Parathyroid adenoma (tissue), 2 donors: ENCODE measurements at regions not wholly inside any gene's neighbourhood (a gene's known extent, or its start where the extent isn't known, plus 50 kb on each side); places are given as distances from the start of the nearest gene placed in this dataset.

Source experiments
- H2AFZ ChIP-seq: fragments of 300-600 bp; sonication (generic); one replicate; pipeline ENCODE4 v1.7.0; 2017; ENCODE audit warnings: antibody characterized with exemption, mild to moderate bottlenecking
- H3K27ac ChIP-seq: fragments of 300-600 bp; sonication (generic); one replicate; pipeline ENCODE4 v1.7.0; 2017
- H3K27me3 ChIP-seq: fragments of 300-600 bp; sonication (generic); one replicate; pipeline ENCODE4 v1.7.0; 2017; ENCODE audit warnings: low read length; ENCODE audit not compliant: control insufficient read depth, insufficient read depth
- H3K36me3 ChIP-seq: fragments of 300-600 bp; sonication (generic); one replicate; pipeline ENCODE4 v1.7.0; 2017; ENCODE audit warnings: low read length; ENCODE audit not compliant: control insufficient read depth, insufficient read depth
- H3K4me1 ChIP-seq: fragments of 300-600 bp; sonication (generic); one replicate; pipeline ENCODE4 v1.7.0; 2017; ENCODE audit warnings: control low read depth
- H3K4me2 ChIP-seq: fragments of 300-600 bp; sonication (generic); one replicate; pipeline ENCODE4 v1.7.0; 2017; ENCODE audit warnings: low read length
- H3K4me3 ChIP-seq: fragments of 300-600 bp; sonication (generic); one replicate; pipeline ENCODE4 v1.7.0; 2017; ENCODE audit warnings: low read depth, low read length
- H3K79me2 ChIP-seq: fragments of 300-600 bp; sonication (generic); one replicate; pipeline ENCODE4 v1.7.0; 2017; ENCODE audit warnings: control low read depth
- H3K9ac ChIP-seq: fragments of 300-600 bp; sonication (generic); one replicate; pipeline ENCODE4 v1.7.0; 2017; ENCODE audit warnings: mild to moderate bottlenecking
- H3K9me3 ChIP-seq: fragments of 300-600 bp; sonication (generic); one replicate; pipeline ENCODE4 v1.7.0; 2017; ENCODE audit warnings: low read length; ENCODE audit not compliant: control insufficient read depth
- TF ChIP-seq, protein P1 (sequence below): fragments of 300-600 bp; sonication (generic); IDR thresholded peaks from one replicate; pipeline ENCODE4 v1.7.0; 2017; ENCODE audit warnings: antibody characterized with exemption, mild to moderate bottlenecking
- donor health status: primary hyperparathyroidism.

DNA sequence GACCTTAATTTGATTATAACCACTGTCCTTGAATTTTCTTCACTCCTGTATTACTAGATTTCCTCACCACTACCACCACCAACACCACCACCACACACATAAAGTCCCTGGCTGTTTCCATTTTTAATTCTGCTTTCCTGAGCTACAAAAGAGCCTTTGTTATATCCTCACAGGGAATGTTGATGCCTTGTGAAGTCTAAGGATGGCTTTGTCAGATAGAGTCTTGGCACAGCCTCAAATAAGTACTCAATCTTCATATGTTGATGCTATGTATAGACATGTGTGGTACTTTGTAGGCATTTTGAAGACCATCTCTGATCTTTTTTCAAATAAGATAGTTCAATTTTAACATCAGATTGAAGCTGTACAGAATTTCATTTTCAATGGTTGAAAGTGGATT is 1016.7 kb upstream of the LCORL start:
- TF ChIP-seq, protein P1, sequence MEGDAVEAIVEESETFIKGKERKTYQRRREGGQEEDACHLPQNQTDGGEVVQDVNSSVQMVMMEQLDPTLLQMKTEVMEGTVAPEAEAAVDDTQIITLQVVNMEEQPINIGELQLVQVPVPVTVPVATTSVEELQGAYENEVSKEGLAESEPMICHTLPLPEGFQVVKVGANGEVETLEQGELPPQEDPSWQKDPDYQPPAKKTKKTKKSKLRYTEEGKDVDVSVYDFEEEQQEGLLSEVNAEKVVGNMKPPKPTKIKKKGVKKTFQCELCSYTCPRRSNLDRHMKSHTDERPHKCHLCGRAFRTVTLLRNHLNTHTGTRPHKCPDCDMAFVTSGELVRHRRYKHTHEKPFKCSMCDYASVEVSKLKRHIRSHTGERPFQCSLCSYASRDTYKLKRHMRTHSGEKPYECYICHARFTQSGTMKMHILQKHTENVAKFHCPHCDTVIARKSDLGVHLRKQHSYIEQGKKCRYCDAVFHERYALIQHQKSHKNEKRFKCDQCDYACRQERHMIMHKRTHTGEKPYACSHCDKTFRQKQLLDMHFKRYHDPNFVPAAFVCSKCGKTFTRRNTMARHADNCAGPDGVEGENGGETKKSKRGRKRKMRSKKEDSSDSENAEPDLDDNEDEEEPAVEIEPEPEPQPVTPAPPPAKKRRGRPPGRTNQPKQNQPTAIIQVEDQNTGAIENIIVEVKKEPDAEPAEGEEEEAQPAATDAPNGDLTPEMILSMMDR, result no peak
- Histone ChIP-seq H3K27ac (no peak overlapping the region), H3K27me3 (no peaks in the 10 kb centered on the region), H3K9me3 (no peaks in the 10 kb centered on the region), H3K36me3 (no peaks in the 10 kb centered on the region), H3K79me2 (no peaks in the 10 kb centered on the region), H3K4me1 (no peaks in the 10 kb centered on the region), H2AFZ (no peak overlapping the region), H3K9ac (no peak overlapping the region), H3K4me3 (no peak overlapping the region), H3K4me2 (no peak overlapping the region)

DNA sequence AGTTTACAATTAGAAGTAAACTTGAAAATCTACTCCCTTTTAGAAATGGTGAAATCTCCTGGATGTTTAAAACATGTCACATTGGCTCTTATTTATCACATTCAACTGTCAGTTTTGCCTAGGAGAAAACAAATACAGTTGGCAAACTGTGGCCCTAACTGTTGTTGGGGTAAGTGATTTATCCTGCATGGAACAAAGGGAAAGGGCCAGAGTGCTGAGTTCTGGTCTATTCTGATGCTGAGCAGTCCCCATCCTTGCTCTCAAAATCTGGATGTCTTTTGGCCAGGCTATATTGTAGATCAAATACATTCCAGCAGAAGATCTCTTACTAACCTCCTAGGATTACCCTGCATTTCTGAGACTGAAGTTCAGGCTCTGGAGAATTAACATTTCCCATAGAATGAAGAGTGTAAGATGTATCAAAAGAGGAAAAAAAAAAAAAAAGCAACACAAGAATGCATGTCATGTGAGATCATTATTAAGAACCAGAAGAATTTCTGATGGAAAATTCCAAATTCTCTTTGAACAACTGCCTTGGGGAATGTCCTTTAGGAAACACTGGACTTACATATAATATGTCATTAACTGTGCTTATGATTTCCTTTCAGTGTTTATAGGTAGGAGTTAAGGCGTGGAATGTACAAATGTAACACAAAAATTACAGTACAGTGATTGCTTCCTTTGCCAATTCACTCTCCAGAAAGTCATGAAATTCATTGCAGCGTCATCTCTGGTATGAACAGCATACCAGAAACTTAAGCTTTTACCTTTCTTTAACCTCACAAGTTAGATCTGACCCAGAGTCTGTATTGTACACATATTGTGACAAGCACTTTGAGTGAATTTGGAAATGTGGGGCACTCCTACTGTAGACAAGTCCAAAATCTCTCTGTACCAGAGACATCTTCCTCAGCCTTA is 1012.5 kb upstream of the LCORL start:
- H3K79me2 ChIP-seq, result no peaks in the 10 kb centered on the region
- TF ChIP-seq, protein P1, result no peak
- H3K4me3 ChIP-seq, result no peak overlapping the region
- no peak overlapping the region for H3K4me2 ChIP-seq
- no peak overlapping the region for H3K9ac ChIP-seq
- no peaks in the 10 kb centered on the region for H3K4me1 ChIP-seq
- no peak overlapping the region for H2AFZ ChIP-seq
- no peak overlapping the region for H3K27ac ChIP-seq
- H3K27me3 ChIP-seq, result no peaks in the 10 kb centered on the region
- no peaks in the 10 kb centered on the region for H3K36me3 ChIP-seq
- no peaks in the 10 kb centered on the region for H3K9me3 ChIP-seq

DNA sequence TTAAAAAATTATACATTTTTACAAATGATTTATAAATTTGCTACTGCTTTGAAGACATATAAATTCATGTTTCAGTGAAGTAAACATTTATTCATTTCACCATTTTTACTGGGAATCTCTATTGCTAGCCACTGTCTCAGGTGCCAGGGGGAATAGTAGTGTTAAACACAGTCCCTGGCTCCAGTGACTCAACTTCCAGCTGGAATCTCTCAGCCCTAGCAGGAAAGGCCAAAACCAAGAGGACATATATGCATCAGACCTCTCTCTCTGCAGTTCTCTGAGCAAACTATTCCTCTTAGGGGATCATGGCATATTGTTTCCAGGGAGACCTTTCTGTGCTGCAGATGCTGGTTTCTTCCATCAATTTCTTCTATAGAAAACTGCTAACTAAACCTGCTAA is 1009.0 kb upstream of the LCORL start:
- Histone ChIP-seq H3K79me2 (no peaks in the 10 kb centered on the region), H3K27ac (no peak overlapping the region), H3K36me3 (no peaks in the 10 kb centered on the region)

DNA sequence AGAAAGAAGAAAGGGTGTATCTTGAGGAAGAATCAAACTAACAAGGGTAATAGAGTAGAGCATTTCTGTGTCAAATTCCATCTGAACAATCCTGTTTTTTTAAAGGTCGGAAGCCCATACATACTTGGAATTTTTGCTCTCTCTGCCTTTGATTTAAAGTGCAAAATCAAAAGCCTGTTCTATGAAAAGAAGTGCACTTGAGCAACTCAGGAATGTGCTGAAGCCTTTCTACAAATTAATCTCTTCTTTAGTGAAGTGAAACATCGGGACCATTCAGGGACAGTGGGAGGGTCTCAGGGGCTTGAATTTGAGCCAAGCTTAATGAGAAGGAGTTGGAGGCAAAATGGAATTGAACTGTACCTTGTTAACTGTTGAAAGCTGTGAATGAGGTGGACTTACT is 1008.5 kb upstream of the LCORL start:
- TF ChIP-seq, protein P1, result no peak
- no peaks in the 10 kb centered on the region for H3K79me2 ChIP-seq
- H2AFZ ChIP-seq, result no peak overlapping the region
- no peak overlapping the region for H3K4me3 ChIP-seq
- no peaks in the 10 kb centered on the region for H3K4me1 ChIP-seq
- no peaks in the 10 kb centered on the region for H3K9me3 ChIP-seq
- no peaks in the 10 kb centered on the region for H3K27me3 ChIP-seq
- no peak overlapping the region for H3K27ac ChIP-seq
- no peak overlapping the region for H3K9ac ChIP-seq
- H3K36me3 ChIP-seq, result no peaks in the 10 kb centered on the region
- no peak overlapping the region for H3K4me2 ChIP-seq

More for the DNA sequence above, 1009.0 kb upstream of the LCORL start:
- TF ChIP-seq, protein P1, result no peak
- no peaks in the 10 kb centered on the region for H3K27me3 ChIP-seq
- H3K9ac ChIP-seq, result no peak overlapping the region
- no peaks in the 10 kb centered on the region for H3K4me1 ChIP-seq
- no peaks in the 10 kb centered on the region for H3K9me3 ChIP-seq
- H2AFZ ChIP-seq, result no peak overlapping the region
- H3K4me3 ChIP-seq, result no peak overlapping the region
- H3K4me2 ChIP-seq, result no peak overlapping the region

DNA sequence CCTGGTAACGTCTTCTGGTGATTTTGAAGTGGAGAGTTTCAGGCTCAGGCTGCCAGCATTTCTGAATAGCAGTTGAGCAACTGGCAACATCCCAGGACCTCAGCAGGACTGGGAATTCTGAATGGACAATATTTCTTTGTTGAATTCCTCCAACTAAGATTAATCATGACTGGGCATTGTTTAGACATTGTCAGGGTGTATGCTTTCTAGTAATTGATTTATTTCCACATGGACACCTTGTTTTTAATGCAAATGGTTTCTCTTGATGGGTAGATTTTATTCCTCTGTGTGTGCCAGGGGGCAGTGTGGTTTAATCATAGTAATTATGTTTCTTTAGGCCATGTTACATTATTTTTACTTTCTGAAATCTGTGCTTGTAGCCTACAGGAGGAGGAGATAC is 1004.7 kb upstream of the LCORL start:
- Histone ChIP-seq H3K4me3 (no peak overlapping the region), H3K9ac (no peak overlapping the region), H2AFZ (no peak overlapping the region), H3K36me3 (no peaks in the 10 kb centered on the region), H3K9me3 (no peaks in the 10 kb centered on the region), H3K27ac (no peak overlapping the region), H3K4me2 (no peak overlapping the region), H3K27me3 (no peaks in the 10 kb centered on the region), H3K79me2 (no peaks in the 10 kb centered on the region), H3K4me1 (no peaks in the 10 kb centered on the region)
- TF ChIP-seq, protein P1, result no peak
